Islet precursor cell (in vitro differentiated cells): ENCODE measurements at regions not wholly inside any gene's neighbourhood (a gene's known extent, or its start where the extent isn't known, plus 50 kb on each side); places are given as distances from the start of the nearest gene placed in this dataset.

Experiments used
- DNase-seq: peaks from one replicate; pipeline ENCODE4 v3.0.0-alpha.2; 2018

DNA sequence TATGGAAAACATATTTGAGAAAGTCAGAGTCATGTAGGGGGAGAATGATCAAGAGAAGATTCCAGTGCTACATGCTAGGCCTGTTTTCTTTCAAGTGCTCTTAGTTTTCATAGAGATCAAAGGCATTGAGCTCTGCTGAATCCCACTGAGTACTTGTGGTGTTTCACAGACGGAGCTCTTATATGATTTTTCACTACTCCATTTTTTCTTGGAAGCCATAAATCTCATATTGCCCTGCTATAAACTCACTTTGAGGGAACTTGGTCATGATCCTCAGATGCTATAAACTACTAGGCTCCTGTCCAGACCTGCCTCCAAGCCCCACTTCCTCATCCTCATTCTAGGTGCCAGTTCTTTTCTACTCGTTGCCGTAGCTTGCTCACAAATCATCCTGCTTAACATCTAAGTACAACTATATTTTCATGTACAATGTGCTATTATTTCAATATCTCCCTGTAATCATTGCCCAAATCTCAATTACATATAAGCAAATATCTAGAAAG is 180.8 kb upstream of the CCDC179 start:
- no peak for DNase-seq

GRCh38 chr11:23058656-23059055 is 198.4 kb upstream of the CCDC179 start:
- DNase-seq = no peak

GRCh38 chr11:23063276-23063675 is 203.0 kb upstream of the CCDC179 start:
- DNase-seq = no peak

- DNase-seq = no peak
Observed at GRCh38 chr11:23078289-23078971, 218.2 kb upstream of the CCDC179 start.

DNA sequence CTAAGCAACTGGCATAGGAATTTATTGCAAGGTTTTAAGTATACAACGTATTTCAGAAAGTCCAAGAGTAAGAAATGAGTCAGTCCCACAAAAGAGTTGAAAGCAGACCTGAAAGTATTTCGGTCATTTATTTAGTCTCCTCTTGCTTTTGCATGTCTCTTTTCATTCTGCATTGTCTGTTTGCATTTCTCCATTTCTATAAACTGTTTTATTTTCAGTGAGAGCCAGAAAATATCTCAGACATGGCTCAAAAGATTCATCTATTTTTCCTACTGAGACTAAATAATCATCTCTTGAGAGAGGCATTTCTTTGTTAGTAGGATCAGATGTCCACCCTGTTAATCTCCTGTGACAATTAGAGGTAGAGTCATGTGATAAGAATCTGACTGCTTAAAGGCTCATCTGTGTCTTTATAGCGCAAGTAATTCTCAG is 219.1 kb upstream of the CCDC179 start:
- no peak for DNase-seq

- no peak for DNase-seq
Observed at GRCh38 chr11:23087407-23087806, 227.1 kb upstream of the CCDC179 start.

- no peak for DNase-seq
Observed at GRCh38 chr11:23090659-23091058, 230.4 kb upstream of the CCDC179 start.

DNA sequence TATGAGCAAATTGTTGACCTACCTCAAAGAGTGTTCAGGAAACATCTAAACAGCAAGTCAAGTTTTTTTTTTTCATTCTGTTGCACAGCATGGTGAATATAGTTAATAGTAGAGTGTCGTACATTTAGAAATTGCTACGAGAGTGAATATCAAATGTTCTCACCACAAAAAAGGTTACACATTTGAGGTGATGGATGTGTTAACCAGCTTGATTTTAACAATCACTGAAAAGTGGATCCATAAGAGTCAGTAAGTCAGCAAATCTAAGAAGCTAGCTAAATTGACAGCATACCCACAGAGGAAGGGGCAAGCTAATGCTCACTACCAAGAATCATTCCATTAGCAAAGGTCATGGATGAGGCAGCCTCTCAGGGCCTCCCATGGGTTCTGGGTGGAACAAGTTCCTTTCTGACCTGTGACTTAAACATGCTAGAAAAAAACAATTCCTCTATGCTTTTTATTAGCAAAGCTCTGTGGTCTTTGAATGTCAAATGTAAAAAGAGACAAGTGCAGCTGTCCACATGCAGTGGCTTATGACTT is 235.4 kb upstream of the CCDC179 start:
- no peak for DNase-seq

DNA sequence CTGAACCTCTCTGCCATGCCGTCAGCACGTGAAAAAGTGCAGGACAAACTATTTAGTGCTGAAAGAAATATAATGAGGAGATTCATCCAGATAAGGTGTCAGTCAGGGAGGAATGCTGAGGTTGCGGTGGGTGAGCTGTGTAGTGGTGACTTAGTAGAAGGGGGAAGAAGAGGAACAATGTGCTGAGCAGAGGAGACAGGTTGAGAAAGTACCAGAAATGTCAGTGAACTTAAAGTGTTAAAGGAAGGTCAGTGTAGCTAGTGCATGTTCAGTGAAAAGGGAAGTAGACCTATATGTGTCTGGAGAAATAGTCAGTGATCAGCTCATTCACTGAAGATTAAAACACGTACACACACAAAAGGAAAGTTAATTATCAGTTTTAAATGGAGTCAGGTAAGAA is 237.6 kb upstream of the CCDC179 start:
- no peak for DNase-seq

GRCh38 chr11:23099256-23099655 is 239.0 kb upstream of the CCDC179 start:
- DNase-seq = no peak

DNA sequence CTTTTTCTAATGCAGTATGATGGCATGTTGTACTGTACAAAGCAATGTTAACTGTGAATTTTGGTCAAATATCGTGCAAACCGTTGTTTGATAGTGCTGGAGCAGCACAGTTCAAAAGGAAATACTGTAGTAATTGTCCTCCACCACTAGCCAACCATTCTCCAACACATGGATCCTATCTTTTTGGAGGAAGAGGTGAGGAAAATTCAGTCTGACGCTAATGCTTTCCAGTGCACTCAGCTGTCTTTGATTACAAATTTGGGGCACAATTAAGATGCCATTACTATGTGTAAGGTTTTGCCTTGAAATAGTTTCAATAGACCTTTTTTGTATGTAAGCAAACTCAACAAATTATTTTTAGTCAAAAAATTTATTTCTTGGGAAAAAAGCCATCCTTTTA is 240.5 kb upstream of the CCDC179 start:
- DNase-seq = no peak

DNA sequence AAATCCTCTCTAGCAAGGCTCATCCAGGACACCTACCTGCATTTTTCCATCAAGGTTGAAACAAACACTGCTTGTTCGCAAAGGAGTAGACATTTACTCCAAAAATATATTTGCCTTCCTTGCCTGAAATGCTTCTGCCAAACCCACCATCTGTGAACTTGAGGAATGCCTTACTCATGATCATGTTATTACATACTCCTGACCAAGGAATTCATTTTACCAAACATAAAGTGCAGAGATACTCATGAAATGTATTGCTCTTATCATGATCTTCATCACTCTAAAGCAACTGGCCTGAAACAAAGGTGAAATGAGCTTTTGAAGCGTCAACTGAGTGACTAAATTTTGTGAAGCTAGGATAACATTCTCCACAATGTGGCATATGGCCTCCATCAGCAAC is 243.1 kb upstream of the CCDC179 start:
- DNase-seq = no peak

DNA sequence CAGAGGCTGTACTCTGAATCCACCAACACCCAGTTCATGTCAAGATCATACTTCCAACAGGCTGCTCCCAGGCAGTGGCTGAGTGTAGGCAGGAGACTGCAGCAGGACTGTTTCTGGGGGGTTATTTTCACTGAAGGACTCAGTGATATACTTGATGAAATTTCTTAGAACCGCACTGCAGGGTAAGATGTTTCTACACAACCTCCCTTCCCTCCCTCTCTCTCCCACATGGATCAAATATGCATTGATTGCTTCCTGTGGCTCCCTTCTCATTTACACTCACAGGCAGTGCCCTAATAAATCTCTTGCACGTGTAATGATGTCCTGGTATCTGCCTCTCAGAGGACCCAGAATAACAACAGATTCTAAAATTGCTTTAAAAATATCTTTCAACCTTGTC is 251.3 kb upstream of the CCDC179 start:
- DNase-seq = no peak

GRCh38 chr11:23112390-23112789 is 252.1 kb upstream of the CCDC179 start:
- no peak for DNase-seq

DNA sequence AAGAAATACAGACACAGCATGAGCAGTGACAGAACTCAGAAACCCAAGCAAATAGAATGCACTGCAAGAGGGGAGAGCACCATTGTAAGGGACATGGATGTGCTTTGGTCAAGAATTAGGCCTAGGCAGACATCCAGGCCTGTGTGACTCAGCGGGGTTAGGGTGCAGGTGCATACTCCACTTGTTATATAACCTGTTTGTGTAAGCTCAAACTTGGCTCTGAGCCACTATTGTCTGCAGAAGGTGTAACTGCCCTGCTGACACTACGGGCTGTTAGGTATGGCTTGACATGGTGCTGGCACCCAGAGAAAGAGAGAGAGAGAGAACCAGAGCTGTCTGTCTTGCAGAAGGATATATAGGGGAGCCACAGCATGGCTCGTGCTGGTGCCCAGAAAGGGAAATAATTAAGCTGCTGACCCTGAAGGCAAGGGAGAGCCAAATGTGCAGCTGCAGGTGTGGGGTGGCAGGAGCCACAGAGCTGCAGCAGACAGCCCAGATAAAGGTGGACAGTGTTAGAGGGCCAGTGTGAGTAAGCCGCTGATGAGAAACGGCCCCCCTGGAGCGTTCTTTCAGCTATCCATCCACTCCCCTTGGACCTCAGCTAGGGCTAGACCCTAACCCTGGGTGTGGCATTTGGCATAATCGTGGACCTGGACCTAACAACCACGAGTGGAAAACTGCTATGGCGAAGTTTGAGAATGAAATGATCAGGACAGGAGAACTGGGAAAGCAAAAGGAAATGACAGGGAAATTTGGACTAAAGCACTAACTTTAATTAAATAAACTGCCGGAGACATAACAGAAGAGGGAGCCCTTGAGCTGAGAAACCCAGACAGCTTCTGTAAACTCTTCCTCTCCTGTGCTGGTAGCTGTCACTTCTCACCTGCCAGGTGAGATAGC is 253.0 kb upstream of the CCDC179 start:
- no peak for DNase-seq

GRCh38 chr11:23113887-23114216 is 253.6 kb upstream of the CCDC179 start:
- no peak for DNase-seq

DNA sequence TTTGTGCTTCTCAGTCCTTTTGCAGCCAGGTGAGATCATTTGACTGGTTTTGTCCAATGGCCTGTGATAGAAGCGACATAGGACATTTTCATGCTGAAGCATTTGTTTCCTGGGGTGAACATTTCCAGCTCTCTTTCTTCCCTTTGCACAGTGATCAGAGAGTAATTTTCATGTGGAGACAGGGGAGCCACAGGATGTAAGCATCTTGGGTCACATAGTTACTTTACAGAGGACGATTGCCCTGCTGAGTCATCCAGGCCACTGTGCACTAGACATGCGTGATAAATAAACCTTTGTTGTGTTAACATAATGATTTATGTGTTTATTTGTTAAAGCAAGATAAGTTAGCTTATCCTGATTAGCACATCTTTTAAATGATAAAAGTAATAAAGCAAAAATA is 263.5 kb upstream of the CCDC179 start:
- DNase-seq = no peak

GRCh38 chr11:23124249-23124648 is 264.0 kb upstream of the CCDC179 start:
- DNase-seq = no peak

DNA sequence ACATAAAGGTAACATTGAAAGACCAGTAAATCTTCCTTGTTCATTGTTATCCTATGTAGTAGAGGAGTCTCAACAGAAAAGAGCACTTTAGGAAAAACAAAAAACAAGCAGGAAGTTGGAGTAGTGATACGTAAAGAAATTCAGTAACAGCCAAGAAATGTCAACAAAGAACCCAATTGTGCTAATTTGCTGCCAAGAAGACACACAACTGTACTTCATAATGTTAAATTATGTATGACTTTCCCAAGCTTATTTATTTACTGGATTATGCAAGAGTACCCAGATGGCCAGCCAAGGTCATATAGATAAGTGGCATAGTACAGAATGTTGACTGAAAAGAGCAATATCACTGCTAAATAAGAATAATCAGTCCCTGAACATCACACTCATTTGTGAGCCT is 264.7 kb upstream of the CCDC179 start:
- no peak for DNase-seq

DNA sequence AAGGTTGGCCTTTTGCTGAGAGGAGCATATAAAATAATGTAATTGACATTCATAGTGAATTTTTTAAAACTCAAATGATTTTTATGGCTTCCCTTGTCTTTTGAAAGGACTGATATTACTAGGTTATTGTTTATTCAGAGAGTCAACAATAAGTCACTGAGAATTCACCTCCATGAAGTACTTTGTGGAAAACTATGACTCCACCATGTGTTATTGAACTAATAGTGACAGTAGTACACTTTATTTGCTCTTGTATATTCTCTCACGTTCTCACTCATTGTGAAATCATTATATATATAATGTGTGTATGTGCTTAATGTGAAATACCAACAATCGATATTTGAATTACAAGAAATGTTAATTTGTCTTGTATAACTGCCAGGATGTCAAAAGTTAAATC is 267.4 kb upstream of the CCDC179 start:
- no peak for DNase-seq

- no peak for DNase-seq
Observed at GRCh38 chr11:23134627-23135026, 274.4 kb upstream of the CCDC179 start.

DNA sequence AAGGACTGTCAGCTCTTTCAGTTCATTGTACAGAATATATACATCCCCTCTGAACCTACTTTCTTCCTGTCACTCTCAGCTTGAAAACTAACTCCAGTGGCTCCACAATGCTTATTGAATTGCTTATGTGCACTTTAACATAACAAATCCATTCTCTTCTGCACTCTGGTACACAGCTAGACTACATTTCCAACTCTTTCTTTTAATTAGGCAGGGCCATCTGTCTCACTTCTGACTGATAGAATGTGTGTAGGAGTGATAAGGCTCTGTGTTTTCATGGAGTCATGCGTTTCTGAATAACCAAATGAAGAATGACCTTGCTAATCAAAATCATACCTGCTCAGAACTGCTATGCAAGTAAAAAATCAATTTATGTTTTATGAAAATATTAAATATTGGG is 278.5 kb upstream of the CCDC179 start:
- no peak for DNase-seq

- DNase-seq = no peak
Observed at GRCh38 chr11:23143022-23143421, 282.7 kb upstream of the CCDC179 start.

DNA sequence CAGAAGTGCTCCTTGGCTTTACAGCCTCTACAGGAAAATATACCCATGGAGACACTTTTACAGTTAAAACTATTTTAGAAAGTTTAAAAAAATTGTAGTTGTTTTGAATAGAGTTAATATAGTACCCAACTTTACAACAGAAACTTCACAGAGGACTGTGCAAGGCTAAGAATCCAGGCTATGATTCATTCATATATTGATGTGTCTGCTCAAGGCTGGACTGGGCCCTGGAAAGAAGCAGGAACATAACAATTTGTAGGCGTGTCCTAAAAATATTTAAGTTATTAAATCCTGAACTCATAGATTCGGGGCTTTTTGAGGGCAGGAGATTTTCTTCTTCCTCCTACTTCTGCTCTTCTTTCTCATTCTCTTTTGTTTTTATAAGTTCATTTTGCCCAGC is 291.5 kb upstream of the CCDC179 start:
- DNase-seq = no peak
